Transverse colon (tissue), 4 donors: ENCODE measurements at regions not wholly inside any gene's neighbourhood (a gene's known extent, or its start where the extent isn't known, plus 50 kb on each side); places are given as distances from the start of the nearest gene placed in this dataset.

ENCODE experiments used
- CTCF ChIP-seq, 5 experiments: fragments of 200-600 bp in 3 of 5; fragments of 450-650 bp in 2 of 5; sonication (generic) in 3 of 5; IDR thresholded peaks; 1 replicate in 2 of 5; 2 replicates in 3 of 5; pipeline ENCODE4 v1.5.1; 2016 to 2017; ENCODE audit warnings: antibody characterized with exemption in 5 of 5, inconsistent platforms in 3 of 5, mild to moderate bottlenecking in 2 of 5, moderate library complexity in 1 of 5
- EP300 ChIP-seq: sonication (generic); formaldehyde crosslinking; IDR thresholded peaks from one replicate; pipeline ENCODE4 v1.6.1; 2017; ENCODE audit warnings: antibody characterized with exemption, low read depth
- POLR2AphosphoS5 ChIP-seq, 3 donors: sonication (generic); formaldehyde crosslinking; IDR thresholded peaks; one replicate each; pipeline ENCODE4 v1.6.1; 2016; ENCODE audit warnings: antibody characterized with exemption in 3 of 3

DNA sequence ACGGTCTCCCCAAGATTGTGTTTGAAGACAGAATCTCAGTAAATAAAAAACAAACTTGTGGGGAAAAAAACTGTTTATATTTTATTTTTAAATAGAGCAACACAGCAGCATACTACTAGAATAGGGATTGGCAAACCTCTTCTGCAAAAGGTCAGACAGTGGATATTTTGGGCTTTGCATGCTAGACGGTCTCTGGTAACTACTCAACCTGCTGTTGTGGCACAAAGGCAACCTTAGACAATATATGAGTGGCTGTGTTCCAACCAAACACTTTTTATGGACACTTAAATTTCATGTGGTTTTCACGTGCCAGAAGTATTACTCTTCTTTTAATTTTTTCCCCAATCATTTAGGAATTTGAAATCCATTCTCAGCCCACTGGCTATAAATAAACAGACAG, 55.0 kb downstream of the IRX5 start:
- TF ChIP-seq CTCF (IDR thresholded peaks at IDR 0.05), result no peak
- TF ChIP-seq EP300, result no peak
- no peak for TF ChIP-seq POLR2AphosphoS5 (IDR thresholded peaks at IDR 0.05)
